LHCN-M2 (cell line): ENCODE measurements at regions not wholly inside any gene's neighbourhood (a gene's known extent, or its start where the extent isn't known, plus 50 kb on each side); places are given as distances from the start of the nearest gene placed in this dataset.

Experiments
- DNase-seq: peaks from one replicate; pipeline ENCODE4 v3.0.0-alpha.2; 2012; ENCODE audit warnings: low read depth

DNA sequence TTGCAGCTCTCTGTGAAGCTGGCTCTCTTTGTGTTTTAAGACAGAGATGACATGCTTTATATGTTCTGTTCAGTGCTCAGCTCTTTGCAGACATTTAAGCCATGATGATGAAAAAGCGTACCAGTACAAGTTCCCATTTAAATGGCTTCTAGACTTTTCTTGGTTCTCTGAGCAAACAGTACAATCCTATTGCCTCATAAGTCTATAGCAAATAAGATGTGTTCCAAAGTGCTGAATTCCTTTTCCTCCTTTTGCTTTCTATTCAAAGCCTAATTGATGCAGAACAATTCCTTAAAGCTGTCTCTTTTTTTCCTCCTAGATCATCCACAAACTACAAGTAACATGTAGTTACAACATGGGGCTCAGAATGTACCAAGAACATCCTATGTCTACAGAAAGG is 168.8 kb upstream of the SPATS2L start:
- no peak for DNase-seq

DNA sequence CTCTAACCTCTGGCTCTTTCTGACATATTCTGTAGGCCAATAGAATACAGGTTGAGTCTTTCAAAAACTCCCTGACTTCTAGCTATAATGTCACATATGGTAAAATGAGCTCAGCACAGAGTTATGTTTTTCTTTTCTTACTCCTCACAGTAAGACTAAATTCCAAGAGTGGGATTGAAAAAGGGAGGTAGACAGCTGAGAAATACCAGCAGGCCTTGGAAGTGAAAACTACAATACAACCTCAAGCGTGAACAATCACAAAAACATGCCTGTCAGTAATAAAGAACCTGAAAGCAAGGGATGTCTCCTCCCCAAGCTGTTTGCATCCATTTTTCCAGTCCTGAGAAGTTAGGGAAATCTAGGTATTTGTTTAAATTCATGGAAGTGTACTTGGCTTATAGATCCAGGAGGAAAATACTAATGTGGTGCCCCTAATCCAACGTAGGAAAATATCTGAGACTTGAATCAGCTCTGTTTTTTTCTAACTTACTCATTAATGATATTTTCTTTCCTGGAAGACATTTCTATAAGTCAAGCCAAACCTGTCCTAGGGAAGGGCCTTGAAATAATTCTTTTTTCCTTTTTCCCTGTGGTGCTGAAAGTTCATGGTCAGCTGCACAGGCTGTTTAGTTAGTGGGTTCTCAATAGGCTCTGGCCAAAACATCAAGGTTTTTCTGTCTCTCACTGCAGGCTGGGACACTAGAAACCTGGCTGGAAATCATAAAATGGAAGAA is 167.9 kb upstream of the SPATS2L start:
- peak; percentile 43 for DNase-seq

- no peak for DNase-seq
Observed at GRCh38 chr2:200144571-200144970, 161.9 kb upstream of the SPATS2L start.

GRCh38 chr2:200146501-200146900 is 160.0 kb upstream of the SPATS2L start:
- no peak for DNase-seq

DNA sequence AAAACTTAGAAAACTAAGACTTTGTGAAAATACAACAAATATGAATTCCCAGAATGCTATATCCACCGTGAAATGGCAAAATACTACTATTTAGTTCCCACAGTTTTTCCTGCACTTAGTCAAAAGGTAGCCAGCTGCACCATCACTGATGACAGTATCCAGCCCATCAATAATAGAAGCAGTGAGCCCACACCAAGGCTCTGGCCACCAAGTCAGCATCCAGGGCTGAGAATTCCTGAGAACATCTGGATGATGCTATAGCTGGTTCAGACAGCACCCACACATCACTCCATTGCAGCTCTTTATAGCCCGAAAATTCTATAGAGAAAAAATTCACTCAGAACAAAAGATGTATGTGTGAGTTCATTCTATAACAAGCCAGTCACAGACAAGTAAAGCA is 159.1 kb upstream of the SPATS2L start:
- DNase-seq, result no peak

DNA sequence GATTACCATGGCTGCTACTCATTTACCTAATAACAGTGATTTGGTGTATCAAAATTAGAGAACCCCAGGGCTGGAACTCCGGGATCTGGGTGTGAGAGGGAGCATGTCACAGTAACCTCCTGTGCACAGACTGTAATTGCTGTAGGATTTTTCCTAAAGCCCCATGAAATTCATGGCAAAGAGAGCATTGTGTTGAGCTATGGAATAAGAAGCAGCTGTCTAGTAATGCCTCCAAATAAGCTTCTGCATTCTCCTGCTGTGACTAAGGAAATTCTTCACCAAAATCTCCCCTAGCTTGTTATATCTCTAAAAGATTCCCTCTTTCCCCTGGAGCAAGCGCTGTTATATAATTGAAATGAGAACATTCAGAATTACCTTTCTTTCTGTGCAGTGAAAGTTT is 158.1 kb upstream of the SPATS2L start:
- peak; percentile 45 for DNase-seq

- no peak for DNase-seq
Observed at GRCh38 chr2:200150411-200151086, 155.9 kb upstream of the SPATS2L start.

DNA sequence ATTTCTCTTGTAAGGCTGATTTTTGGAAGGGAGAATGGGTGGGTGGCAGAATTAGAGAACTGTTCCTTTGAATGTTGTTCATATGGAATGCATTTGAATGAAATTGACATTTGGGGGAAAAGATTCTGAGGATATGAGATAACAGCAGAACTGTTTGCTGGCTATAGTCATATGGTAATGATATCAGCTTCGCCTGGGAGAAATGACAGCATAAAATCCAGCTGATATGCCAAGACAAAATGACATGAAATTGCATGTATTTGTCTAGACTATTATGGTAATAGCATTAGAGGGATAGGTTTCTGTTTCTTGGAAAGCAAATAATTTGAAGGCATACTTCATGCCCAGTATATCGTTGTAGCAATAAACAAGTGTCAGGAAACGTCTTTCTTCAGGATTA is 150.8 kb upstream of the SPATS2L start:
- DNase-seq, result no peak

GRCh38 chr2:200156166-200156835 is 150.2 kb upstream of the SPATS2L start:
- DNase-seq, result peak; percentile 91

DNA sequence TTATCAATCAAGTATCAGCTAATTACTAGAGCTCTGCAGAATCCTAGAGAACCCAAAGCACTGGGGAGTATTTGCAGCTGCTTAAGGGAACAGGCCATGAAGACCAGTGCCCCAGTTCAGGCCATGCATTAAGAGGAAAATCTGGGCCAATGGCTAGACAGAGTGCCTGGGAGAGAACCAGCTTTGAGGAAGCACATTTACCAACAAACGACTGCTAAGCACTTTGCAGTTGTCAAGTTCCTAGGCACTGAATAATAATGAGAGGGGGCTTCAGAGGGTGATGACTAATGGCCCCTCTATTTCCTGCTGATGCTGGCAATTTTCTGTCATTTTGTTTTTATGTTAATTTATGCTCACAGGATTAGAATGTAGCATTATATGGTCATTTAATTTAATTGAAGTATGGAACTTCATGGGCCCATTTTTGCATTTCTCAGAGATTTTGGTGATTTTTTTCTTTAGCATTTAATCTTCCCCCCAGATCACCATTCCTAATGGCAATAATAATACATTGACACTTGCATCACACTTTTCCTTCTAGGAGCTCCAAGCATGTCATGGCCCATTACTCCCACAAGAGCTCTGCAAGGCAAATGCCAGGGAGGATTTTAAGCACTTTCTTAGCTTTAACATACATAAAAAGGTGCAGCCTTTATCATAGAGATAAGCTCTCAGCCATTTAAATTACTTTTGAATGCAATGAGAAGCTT is 147.7 kb upstream of the SPATS2L start:
- no peak for DNase-seq

DNA sequence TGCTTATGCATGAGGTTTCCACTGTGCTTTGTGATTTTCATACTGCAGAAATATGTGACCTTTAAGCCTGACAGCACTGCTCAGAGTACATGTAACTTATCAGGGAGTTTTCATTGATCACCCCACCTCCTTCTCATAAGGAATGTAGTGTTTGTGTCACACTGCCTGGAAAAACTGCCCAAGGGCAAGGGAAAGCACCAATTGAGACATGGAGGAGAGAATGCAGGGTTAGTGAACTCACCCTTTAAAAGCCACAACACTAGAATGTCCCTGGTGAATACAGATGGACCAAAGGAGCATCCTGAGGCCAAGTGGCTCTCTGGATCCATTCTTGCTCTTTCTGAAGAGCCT is 147.2 kb upstream of the SPATS2L start:
- no peak for DNase-seq

DNA sequence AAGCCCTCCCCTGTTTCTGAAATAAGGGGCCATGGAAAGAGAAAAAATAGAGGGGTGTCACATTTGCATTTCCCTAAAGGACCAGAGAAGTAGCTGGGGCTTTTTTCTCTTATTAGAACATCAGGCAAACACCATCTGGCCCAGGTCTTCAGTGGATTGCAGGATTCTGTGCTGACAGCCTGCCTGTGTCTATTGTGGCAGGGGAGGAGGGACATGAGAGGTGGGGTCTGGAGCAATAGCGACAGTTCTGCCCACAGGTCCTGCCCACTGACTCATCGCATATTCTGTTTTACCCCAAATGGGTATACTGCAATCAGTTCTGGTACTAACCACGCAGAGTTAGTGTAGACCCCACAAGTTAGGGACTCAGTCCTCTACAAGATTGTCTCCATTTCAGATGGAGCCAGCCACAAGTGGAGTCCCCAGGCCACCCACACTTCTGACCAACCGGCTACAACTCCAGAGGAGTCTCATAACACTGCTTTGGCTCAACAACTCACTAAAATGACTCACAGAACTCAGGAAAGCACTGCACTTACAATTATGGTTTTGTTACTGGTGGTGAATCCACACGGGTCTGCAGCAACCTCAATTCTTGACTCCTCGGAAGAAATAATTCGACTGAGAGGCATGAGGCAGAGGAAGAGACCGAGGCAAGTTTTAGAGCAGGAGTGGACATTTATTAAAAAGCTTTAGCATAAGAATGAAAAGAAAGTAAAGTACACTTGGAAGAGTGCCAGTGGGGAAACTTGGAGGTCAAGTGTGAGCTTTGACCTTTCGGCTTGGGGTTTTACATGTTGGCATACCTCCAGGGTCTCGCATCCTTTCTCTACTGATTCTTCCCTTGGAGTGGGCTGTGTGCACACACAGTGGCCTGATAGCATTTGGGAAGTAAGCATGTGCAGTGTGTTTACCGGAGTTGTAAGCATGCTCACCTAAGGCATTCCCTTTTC is 146.4 kb upstream of the SPATS2L start:
- peak; percentile 71 for DNase-seq

- no peak for DNase-seq
Observed at GRCh38 chr2:200161458-200161857, 145.0 kb upstream of the SPATS2L start.

DNA sequence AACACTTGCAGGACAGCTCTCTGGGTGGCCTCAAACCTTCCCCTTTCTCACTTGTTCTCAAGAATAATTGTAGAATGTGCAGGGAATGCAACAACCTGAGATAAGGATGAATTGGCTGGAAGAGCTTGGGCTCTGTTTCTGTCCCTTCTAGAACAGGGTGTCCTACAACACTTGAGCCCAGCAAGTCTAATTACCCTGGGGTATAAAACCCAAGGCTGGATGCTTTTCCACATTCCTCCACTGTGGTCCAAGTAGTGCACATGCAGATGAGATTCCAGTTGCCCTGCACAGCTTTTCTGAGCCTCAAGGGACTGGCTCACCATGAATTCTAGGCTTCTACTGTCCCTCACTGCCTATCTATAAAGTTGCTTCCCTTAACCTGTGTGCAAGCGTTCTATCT is 140.8 kb upstream of the SPATS2L start:
- DNase-seq, result no peak

- peak; percentile 47 for DNase-seq
Observed at GRCh38 chr2:200168641-200169555, 137.6 kb upstream of the SPATS2L start.

DNA sequence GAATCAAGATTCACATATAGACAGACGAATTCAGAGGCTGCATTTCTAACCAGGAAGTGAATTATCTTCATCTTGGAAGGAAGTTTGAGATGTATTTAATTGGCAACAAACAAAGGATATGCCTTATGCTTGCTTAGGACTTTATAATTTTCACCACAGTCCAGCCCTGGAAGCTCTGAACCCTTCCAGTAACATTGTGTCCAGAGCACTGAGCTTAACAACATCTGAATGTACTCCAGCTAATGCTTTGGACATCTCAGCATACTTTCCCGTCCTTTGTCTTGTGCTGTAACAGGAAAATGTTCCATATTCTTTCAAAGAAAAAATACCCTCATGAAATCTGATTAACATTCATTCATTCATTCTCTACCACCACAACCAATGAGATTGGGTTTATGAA is 136.3 kb upstream of the SPATS2L start:
- no peak for DNase-seq

GRCh38 chr2:200171731-200172482 is 134.6 kb upstream of the SPATS2L start:
- DNase-seq, result peak; percentile 69

GRCh38 chr2:200172521-200172920 is 134.0 kb upstream of the SPATS2L start:
- DNase-seq, result no peak

DNA sequence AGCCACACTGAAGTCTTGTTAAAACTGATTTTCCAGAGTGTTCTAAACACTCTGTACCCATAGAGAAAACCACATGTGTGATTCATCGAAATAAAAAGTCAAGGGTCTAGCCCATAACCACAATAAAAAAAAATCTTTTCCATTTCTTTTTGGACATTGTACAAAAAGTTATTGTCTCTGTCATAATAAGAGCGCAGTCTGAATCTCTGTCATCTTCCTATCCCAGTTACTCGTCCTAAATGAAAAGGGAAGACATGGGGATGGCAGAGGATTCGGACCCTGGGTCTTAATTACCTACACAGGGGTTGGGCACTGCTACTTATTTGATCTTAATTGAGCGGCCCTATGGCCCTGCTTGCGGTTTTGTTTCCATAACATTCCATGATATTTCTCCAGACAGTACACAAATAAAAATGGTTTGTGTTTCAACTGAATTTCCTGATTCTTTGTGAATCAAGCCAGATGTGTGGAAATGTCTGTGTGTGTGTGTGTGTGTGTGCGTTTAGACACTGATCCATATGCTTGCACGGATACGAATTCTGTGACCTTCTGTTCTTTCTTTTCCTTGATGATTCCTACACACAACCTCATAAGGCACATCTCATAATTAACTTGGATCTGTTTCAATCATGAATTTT is 133.4 kb upstream of the SPATS2L start:
- peak; percentile 93 for DNase-seq
